ENCODE measurements at regions not wholly inside any gene's neighbourhood (a gene's known extent, or its start where the extent isn't known, plus 50 kb on each side); places are given as distances from the start of the nearest gene placed in this dataset.

GRCh38 chr11:69401715-69402114 is 79.7 kb upstream of the LINC01488 start:
- no peak for DNase-seq

GRCh38 chr11:69402251-69402887 is 79.1 kb upstream of the LINC01488 start:
- DNase-seq: no peak
- intact Hi-C loops (cut with DNase I, micrococcal nuclease): no loop called here
- no peak for ATAC-seq

More at GRCh38 chr11:69401715-69402114, 79.7 kb upstream of the LINC01488 start:
- intact Hi-C loops (cut with DNase I, micrococcal nuclease): no loop called here
- no peak for ATAC-seq

GRCh38 chr11:69403556-69404215 is 77.8 kb upstream of the LINC01488 start:
- no peak for DNase-seq
- intact Hi-C loops (cut with DNase I, micrococcal nuclease): no loop called here
- peak; percentile 89 for ATAC-seq

GRCh38 chr11:69406060-69406459 is 75.4 kb upstream of the LINC01488 start:
- intact Hi-C loops (cut with DNase I, micrococcal nuclease): no loop called here
- ATAC-seq (no peak), DNase-seq (no peak)

GRCh38 chr11:69409812-69410645 is 71.4 kb upstream of the LINC01488 start:
- no peak for DNase-seq
- intact Hi-C loops (cut with DNase I, micrococcal nuclease): no loop called here
- ATAC-seq: no peak

GRCh38 chr11:69411257-69411924 is 70.1 kb upstream of the LINC01488 start:
- no peak for ATAC-seq
- DNase-seq: no peak
- intact Hi-C loops (cut with DNase I, micrococcal nuclease): no loop called here

GRCh38 chr11:69413015-69413801 is 68.3 kb upstream of the LINC01488 start:
- intact Hi-C loops (cut with DNase I, micrococcal nuclease): no loop called here
- ATAC-seq (no peak), DNase-seq (no peak)

DNA sequence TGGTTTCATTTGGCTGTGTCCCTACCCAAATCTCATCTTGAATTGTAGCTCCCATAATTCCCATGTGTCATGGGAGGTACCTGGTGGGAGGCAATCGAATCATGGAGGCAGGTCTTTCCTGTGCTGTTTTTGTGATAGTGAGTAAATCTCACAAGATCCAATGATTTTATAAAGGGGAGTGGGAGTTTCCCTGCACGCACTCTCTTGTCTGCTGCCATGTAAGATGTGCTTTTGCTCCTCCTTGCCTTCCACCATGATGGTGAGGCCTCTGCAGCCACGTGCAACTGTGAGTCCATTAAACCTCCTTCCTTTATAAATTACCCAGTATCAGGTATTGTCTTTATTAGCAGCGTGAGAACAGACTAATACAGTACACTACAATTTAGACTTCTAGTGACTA is 67.5 kb upstream of the LINC01488 start:
- ATAC-seq (no peak), DNase-seq (no peak)
- intact Hi-C loops (cut with DNase I, micrococcal nuclease): no loop called here

DNA sequence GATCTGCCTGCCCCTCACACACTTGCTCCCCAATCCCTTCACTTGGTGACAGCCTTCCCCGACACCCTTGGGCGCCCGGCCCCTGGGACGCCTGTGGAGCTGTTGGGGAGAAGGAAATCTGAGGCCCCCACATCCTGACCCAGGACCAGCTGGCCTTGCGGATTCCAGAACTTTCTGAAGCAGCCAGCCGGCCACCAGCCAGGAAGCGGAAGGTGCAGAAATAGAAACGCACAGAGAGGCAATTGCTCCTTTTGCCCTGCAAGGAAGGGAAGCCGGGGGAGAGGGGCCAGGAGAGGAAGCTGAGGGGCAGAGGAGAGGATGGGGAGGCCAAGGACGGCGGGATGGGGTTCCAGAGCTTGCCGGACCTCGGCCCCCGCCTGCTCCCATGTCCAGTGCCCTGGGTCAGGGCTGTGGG is 66.7 kb upstream of the LINC01488 start:
- no peak for ATAC-seq
- no peak for DNase-seq
- intact Hi-C loops (cut with DNase I, micrococcal nuclease): no loop called here

- no peak for DNase-seq
- intact Hi-C loops (cut with DNase I, micrococcal nuclease): no loop called here
- no peak for ATAC-seq
Observed at GRCh38 chr11:69415411-69416142, 65.9 kb upstream of the LINC01488 start.

GRCh38 chr11:69416143-69416515 is 65.3 kb upstream of the LINC01488 start:
- DNase-seq (no peak), ATAC-seq (no peak)
- intact Hi-C loops (cut with DNase I, micrococcal nuclease): no loop called here

DNA sequence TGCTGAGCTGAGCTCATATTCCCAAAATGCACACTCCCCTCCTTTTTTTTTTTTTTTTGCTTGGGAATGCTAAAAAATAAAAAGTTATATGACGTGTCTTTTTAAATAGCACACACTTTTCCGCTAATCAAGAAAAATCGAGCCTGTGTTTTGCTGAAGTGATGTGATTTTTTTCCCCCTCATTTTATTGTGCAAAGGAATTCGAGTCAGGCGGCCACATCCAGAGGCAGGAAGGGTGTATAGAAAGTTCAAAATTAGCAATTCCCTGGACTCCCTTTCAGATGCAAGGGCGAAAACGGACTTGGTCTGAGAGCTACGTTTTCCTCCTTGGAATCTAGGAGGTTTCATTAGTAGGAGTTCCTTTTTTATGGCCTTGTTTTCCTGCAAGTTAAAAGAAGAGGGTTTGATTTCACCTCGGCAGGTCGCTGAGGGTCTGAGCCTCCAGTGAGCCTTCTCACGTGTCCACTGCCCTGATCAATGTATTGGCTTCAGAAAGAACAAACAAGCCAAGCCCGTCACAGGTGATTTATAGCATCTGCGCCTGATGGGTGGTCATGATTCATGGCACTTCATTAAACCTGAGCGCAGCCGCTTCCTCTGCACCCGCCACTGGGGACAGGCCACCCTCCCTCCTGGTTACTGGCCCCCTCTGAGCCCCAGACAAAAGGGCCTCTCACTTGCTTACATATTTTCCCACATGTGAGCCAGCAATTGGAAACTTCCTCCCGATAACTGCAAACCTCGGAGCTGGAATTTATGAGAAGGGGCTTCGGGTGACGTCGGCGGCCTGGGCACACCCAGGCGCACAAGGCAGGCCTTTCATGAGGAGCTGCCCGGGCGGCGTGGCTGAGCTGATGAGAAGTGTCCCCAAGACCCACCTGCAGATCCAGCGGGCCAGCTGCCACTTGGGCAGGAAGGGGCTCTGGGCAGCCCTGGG is 64.4 kb upstream of the LINC01488 start:
- intact Hi-C loops (cut with DNase I, micrococcal nuclease): no loop called here
- ATAC-seq: no peak
- no peak for DNase-seq

GRCh38 chr11:69417699-69418085 is 63.8 kb upstream of the LINC01488 start:
- no peak for DNase-seq
- ATAC-seq: no peak
- intact Hi-C loops (cut with DNase I, micrococcal nuclease): no loop called here

- DNase-seq: no peak
- intact Hi-C loops (cut with DNase I, micrococcal nuclease): no loop called here
- ATAC-seq: no peak
Observed at GRCh38 chr11:69418576-69419296, 62.7 kb upstream of the LINC01488 start.

- no peak for DNase-seq
- no peak for ATAC-seq
- intact Hi-C loops (cut with DNase I, micrococcal nuclease): no loop called here
Observed at GRCh38 chr11:69419662-69420395, 61.6 kb upstream of the LINC01488 start.

GRCh38 chr11:69422645-69423044 is 58.8 kb upstream of the LINC01488 start:
- intact Hi-C loops (cut with DNase I, micrococcal nuclease): no loop called here
- no peak for DNase-seq
- ATAC-seq: no peak
